Astrocyte of the cerebellum (primary cell): ENCODE measurements at regions not wholly inside any gene's neighbourhood (a gene's known extent, or its start where the extent isn't known, plus 50 kb on each side); places are given as distances from the start of the nearest gene placed in this dataset.

Source experiments
- DNase-seq: peaks from one replicate; pipeline ENCODE4 v3.0.0-alpha.2; 2011; ENCODE audit warnings: low read depth
- H3K4me3 ChIP-seq: 2 replicates; pipeline ENCODE4 v1.5.1; 2011; ENCODE audit warnings: mild to moderate bottlenecking, low read depth, low read length, moderate library complexity
- in situ Hi-C: cut with HindIII; loops from 2 replicates; pipeline ENCODE4 v1.10.0; 2017; ENCODE audit warnings: low sequenced_read_pairs
- TF ChIP-seq, protein P1 (sequence below): IDR thresholded peaks from 2 replicates; pipeline ENCODE4 v1.5.1; 2012; ENCODE audit warnings: low read length, low read depth, moderate library complexity, mild to moderate bottlenecking; ENCODE audit errors: missing control alignments

DNA sequence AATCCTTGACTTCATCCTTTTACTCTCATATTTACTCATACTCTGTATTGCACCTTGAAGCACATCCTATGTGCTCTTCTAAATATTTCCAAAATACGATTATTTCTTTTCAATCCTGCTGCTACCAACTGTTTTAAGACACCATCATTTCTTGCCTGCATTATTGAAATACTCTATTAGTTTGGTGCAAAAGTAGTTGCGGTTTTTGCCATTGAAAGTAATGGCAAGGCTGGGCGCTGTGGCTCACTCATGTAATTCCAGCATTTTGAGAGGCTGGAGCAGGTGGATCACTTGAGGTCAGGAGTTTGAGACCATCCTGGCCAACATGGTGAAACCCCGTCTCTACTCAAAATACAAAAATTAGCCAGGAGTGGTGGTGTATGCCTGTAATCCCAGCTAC lies 412.5 kb downstream of the KCNH5 start:
- no peak for DNase-seq
- in situ Hi-C loops = no loop called here
- no peak overlapping the region for H3K4me3 ChIP-seq
- TF ChIP-seq, protein P1, sequence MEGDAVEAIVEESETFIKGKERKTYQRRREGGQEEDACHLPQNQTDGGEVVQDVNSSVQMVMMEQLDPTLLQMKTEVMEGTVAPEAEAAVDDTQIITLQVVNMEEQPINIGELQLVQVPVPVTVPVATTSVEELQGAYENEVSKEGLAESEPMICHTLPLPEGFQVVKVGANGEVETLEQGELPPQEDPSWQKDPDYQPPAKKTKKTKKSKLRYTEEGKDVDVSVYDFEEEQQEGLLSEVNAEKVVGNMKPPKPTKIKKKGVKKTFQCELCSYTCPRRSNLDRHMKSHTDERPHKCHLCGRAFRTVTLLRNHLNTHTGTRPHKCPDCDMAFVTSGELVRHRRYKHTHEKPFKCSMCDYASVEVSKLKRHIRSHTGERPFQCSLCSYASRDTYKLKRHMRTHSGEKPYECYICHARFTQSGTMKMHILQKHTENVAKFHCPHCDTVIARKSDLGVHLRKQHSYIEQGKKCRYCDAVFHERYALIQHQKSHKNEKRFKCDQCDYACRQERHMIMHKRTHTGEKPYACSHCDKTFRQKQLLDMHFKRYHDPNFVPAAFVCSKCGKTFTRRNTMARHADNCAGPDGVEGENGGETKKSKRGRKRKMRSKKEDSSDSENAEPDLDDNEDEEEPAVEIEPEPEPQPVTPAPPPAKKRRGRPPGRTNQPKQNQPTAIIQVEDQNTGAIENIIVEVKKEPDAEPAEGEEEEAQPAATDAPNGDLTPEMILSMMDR = no peak

DNA sequence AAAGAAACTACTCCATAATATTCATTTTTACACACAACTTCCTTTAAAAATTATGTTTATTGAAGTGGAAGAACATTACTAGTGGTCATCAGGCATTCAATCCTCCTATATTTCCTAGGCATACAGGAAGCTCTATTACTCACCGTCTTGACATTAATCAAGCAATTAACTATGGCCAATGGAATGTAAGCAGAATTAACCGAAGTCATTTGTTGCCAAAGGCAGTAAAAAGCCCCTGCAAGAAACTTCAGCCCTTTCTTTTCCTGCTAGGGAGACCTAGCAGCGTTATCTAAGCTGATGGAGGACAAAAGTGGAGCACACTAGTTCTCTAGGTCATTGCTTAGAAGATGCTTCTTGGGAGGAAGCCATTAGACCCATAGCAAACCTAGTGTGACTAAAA lies 399.6 kb downstream of the KCNH5 start:
- DNase-seq = peak; percentile 26

More for the DNA sequence above, 399.6 kb downstream of the KCNH5 start:
- no peak overlapping the region for H3K4me3 ChIP-seq
- TF ChIP-seq, protein P1 = no peak
- in situ Hi-C loops = no loop called here
